ENCODE measurements at regions not wholly inside any gene's neighbourhood (a gene's known extent, or its start where the extent isn't known, plus 50 kb on each side); places are given as distances from the start of the nearest gene placed in this dataset.

DNA sequence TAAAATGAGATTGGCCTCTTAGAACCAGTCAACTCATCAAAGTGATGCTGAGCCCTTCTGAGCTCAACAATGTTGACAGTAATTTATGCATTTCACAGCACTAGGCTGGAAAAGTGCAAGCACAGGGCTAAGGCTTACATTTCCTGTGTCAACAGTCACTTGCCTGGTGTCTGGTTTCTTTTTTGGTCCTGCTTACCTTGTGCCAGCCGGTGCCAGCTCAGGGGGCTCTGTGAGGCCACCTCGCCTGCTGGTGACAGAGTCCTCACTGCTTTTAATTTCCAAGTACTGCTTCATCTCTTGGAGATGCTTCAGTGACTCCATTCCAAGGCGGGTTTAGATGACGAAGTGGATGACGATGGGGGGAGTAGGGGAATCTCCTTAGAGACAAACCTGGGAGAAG lies 53.1 kb upstream of the KCNA1 start:
- TF ChIP-seq, protein P1, sequence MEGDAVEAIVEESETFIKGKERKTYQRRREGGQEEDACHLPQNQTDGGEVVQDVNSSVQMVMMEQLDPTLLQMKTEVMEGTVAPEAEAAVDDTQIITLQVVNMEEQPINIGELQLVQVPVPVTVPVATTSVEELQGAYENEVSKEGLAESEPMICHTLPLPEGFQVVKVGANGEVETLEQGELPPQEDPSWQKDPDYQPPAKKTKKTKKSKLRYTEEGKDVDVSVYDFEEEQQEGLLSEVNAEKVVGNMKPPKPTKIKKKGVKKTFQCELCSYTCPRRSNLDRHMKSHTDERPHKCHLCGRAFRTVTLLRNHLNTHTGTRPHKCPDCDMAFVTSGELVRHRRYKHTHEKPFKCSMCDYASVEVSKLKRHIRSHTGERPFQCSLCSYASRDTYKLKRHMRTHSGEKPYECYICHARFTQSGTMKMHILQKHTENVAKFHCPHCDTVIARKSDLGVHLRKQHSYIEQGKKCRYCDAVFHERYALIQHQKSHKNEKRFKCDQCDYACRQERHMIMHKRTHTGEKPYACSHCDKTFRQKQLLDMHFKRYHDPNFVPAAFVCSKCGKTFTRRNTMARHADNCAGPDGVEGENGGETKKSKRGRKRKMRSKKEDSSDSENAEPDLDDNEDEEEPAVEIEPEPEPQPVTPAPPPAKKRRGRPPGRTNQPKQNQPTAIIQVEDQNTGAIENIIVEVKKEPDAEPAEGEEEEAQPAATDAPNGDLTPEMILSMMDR (IDR thresholded peaks at IDR 0.05; ENCODE audit: low read depth, low read length, missing control alignments), result no peak
- in situ Hi-C loops (cut with HindIII; ENCODE audit: low sequenced_read_pairs), result no loop called here
- DNase-seq (ENCODE audit: low read depth), result no peak
- H3K4me3 ChIP-seq (ENCODE audit: low read depth, low read length), result no peak overlapping the region

DNA sequence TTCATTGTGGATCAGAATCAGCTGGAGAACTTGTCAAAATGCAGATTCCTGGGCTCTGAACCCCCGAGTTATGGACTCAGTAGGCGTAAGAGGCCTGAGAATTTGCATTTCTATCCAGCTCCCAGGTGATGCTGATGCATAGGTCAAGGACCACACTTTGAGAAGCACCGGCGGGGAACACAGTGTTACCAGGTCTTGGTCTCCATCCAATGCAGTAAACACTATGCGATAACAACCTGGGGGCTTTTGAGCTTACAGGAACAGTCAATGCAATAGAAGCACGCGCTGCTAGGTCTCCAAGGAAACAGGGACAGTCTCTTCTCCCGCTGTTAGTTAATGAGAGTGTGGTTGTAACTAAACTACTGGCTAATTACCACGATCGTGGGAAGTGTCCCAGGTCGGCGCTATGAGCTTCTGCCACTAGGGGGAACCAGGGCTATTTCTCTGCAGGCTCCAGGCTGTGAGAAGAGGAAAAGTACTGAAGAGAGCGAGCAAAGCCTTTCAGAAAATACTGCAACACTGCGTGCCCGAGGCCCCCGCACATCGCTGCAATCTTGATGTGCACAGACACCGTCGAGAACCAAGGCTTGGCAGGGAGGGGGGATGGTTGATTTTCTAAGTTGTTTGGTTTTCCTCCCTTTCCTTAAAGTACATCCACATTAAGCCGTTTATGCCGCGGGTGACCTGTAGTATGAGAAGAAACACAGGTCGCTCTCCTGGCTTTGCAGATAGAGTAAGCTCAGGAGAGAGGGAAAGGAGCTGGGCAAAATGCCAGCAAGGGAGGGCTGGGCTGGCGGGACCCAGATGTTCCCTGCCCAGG lies 52.0 kb upstream of the KCNA1 start:
- in situ Hi-C loops (cut with HindIII; ENCODE audit: low sequenced_read_pairs), result no loop called here
- no peak overlapping the region for H3K4me3 ChIP-seq (ENCODE audit: low read depth, low read length)

DNA sequence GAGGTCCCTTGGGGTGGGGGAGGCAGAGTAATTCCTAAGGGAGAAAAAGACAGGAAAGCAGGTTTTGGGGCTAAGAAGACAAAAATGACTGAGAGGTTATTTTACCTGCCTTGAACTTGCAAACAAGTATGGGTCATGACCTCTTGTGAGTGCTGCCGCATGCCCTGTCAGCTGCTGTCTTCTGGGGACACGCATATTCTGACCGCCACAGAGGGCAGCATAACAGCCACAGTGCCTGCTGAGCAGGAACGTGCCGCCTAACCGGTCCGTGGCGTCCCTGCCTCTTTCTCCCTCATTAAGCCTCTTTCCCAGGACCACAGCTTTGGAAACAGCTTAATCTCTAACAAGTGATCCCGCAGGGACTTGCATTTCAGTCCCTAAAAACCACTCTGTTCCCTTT lies 51.3 kb upstream of the KCNA1 start:
- in situ Hi-C loops (cut with HindIII; ENCODE audit: low sequenced_read_pairs), result no loop called here
- no peak overlapping the region for H3K4me3 ChIP-seq (ENCODE audit: low read depth, low read length)
- TF ChIP-seq, protein P1 (IDR thresholded peaks at IDR 0.05; ENCODE audit: low read depth, low read length, missing control alignments), result no peak
- no peak for DNase-seq (ENCODE audit: low read depth)

More for the DNA sequence above, 52.0 kb upstream of the KCNA1 start:
- peak; percentile 54 for DNase-seq (ENCODE audit: low read depth)
- TF ChIP-seq, protein P1 (IDR thresholded peaks at IDR 0.05; ENCODE audit: low read depth, low read length, missing control alignments), result peak; percentile 98

DNA sequence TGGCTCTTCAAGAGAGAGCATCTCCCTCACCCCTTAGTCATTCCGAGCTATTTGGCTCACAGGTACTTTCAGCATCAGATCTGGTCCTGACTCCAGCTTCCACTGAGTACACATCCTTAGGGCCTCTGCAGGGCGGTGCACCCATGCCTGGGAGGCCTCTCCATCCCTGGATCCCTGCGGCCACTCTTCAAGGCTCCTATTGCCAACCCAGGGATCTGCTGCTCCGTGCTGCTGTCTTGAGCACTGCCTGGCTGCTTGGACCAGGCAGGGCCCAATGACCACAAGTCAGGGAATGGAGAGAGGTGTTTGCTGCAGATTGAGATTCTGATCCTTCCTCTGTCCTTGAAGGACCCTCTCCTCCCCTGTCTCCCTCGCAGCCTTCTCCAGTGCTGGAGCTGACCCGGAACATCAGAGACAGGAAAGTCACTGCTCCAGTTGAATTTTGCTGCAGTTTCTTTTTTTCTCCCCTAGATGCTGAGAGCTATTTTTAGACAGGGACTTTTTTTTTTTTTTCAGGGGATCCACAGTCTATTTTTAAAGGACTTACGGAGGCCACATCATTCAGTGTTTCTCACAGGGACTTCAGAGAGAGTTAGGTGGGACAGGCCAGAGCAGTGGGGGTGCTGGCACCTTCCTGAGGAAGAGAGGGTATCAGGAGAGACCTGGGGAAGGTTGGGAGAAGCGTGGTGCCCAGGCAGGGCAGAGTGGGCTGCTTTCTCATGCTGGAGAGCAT lies 50.1 kb upstream of the KCNA1 start:
- in situ Hi-C loops (cut with HindIII; ENCODE audit: low sequenced_read_pairs), result no loop called here
- H3K4me3 ChIP-seq (ENCODE audit: low read depth, low read length), result no peak overlapping the region
- TF ChIP-seq, protein P1 (IDR thresholded peaks at IDR 0.05; ENCODE audit: low read depth, low read length, missing control alignments), result no peak
- DNase-seq (ENCODE audit: low read depth), result no peak

Measured in astrocyte of the cerebellum (primary cell).